ENCODE measurements at regions not wholly inside any gene's neighbourhood (a gene's known extent, or its start where the extent isn't known, plus 50 kb on each side); places are given as distances from the start of the nearest gene placed in this dataset.

GRCh38 chr20:11053310-11053709 lies 379.5 kb upstream of the JAG1 start:
- DNase-seq: no peak

GRCh38 chr20:11054266-11054993 lies 380.6 kb upstream of the JAG1 start:
- DNase-seq: no peak

- no peak for DNase-seq
Measured at GRCh38 chr20:11056414-11056813, 382.6 kb upstream of the JAG1 start.

- DNase-seq: no peak
Measured at GRCh38 chr20:11057624-11058023, 383.8 kb upstream of the JAG1 start.

GRCh38 chr20:11059659-11060058 lies 385.9 kb upstream of the JAG1 start:
- DNase-seq: no peak

- no peak for DNase-seq
Measured at GRCh38 chr20:11060423-11061185, 386.8 kb upstream of the JAG1 start.

- no peak for DNase-seq
Measured at GRCh38 chr20:11063444-11063843, 389.6 kb upstream of the JAG1 start.

- no peak for DNase-seq
Measured at GRCh38 chr20:11064946-11065345, 391.1 kb upstream of the JAG1 start.

- no peak for DNase-seq
Measured at GRCh38 chr20:11067359-11067758, 393.6 kb upstream of the JAG1 start.

GRCh38 chr20:11072982-11073381 lies 399.2 kb upstream of the JAG1 start:
- no peak for DNase-seq

- no peak for DNase-seq
Measured at GRCh38 chr20:11076434-11077105, 402.8 kb upstream of the JAG1 start.

GRCh38 chr20:11077226-11077625 lies 403.4 kb upstream of the JAG1 start:
- no peak for DNase-seq

- no peak for DNase-seq
Measured at GRCh38 chr20:11080010-11080409, 406.2 kb upstream of the JAG1 start.

- DNase-seq: no peak
Measured at GRCh38 chr20:11080781-11081377, 407.1 kb upstream of the JAG1 start.

GRCh38 chr20:11083841-11084240 lies 410.0 kb upstream of the JAG1 start:
- no peak for DNase-seq

GRCh38 chr20:11084508-11084907 lies 410.7 kb upstream of the JAG1 start:
- no peak for DNase-seq

GRCh38 chr20:11086970-11087369 lies 413.2 kb upstream of the JAG1 start:
- DNase-seq: no peak

- DNase-seq: no peak
Measured at GRCh38 chr20:11090751-11091150, 417.0 kb upstream of the JAG1 start.

GRCh38 chr20:11091511-11091910 lies 417.7 kb upstream of the JAG1 start:
- no peak for DNase-seq

GRCh38 chr20:11092151-11092550 lies 418.4 kb upstream of the JAG1 start:
- no peak for DNase-seq

- DNase-seq: no peak
Measured at GRCh38 chr20:11094196-11094595, 420.4 kb upstream of the JAG1 start.

- no peak for DNase-seq
Measured at GRCh38 chr20:11094711-11095110, 420.9 kb upstream of the JAG1 start.

- no peak for DNase-seq
Measured at GRCh38 chr20:11098888-11099287, 425.1 kb upstream of the JAG1 start.

- no peak for DNase-seq
Measured at GRCh38 chr20:11101243-11101642, 427.4 kb upstream of the JAG1 start.

All from left hindlimb (tissue), 1 donor.